Activated gamma-delta T cell treated with Interleukin-2 at 50 U/mL for 16 hours (primary cell): ENCODE measurements at regions not wholly inside any gene's neighbourhood (a gene's known extent, or its start where the extent isn't known, plus 50 kb on each side); places are given as distances from the start of the nearest gene placed in this dataset.

Source experiments
- DNase-seq: peaks from one replicate; pipeline ENCODE4 v3.0.0-alpha.2; 2020

GRCh38 chr13:27014406-27015359 lies 156.9 kb downstream of the USP12 start:
- no peak for DNase-seq

- DNase-seq: no peak
These were observed 159.0 kb downstream of the USP12 start for GRCh38 chr13:27012482-27013197.

GRCh38 chr13:27011661-27012060 lies 159.9 kb downstream of the USP12 start:
- DNase-seq: no peak

GRCh38 chr13:27008733-27009132 lies 162.9 kb downstream of the USP12 start:
- DNase-seq: no peak

GRCh38 chr13:27007166-27007565 lies 164.4 kb downstream of the USP12 start:
- DNase-seq: no peak

GRCh38 chr13:27006519-27007161 lies 165.0 kb downstream of the USP12 start:
- DNase-seq: no peak

- no peak for DNase-seq
These were observed 165.6 kb downstream of the USP12 start for GRCh38 chr13:27005976-27006518.

GRCh38 chr13:27005556-27005955 lies 166.1 kb downstream of the USP12 start:
- DNase-seq: no peak

GRCh38 chr13:27004866-27005265 lies 166.7 kb downstream of the USP12 start:
- DNase-seq: no peak

- DNase-seq: no peak
These were observed 167.3 kb downstream of the USP12 start for GRCh38 chr13:27004326-27004725.

GRCh38 chr13:27001705-27002104 lies 169.9 kb downstream of the USP12 start:
- DNase-seq: no peak

- no peak for DNase-seq
These were observed 170.9 kb downstream of the USP12 start for GRCh38 chr13:27000686-27001085.

- DNase-seq: no peak
These were observed 172.1 kb downstream of the USP12 start for GRCh38 chr13:26999499-26999898.

- no peak for DNase-seq
These were observed 173.3 kb downstream of the USP12 start for GRCh38 chr13:26998292-26998691.

GRCh38 chr13:26996965-26997752 lies 174.5 kb downstream of the USP12 start:
- no peak for DNase-seq

- DNase-seq: no peak
These were observed 176.5 kb downstream of the USP12 start for GRCh38 chr13:26995159-26995558.

- DNase-seq: no peak
These were observed 177.8 kb downstream of the USP12 start for GRCh38 chr13:26993780-26994179.

GRCh38 chr13:26992951-26993719 lies 178.5 kb downstream of the USP12 start:
- no peak for DNase-seq

GRCh38 chr13:26991508-26992181 lies 180.0 kb downstream of the USP12 start:
- DNase-seq: no peak

- no peak for DNase-seq
These were observed 181.5 kb downstream of the USP12 start for GRCh38 chr13:26989957-26990713.
